ENCODE measurements at regions not wholly inside any gene's neighbourhood (a gene's known extent, or its start where the extent isn't known, plus 50 kb on each side); places are given as distances from the start of the nearest gene placed in this dataset.

- DNase-seq, result no peak
Observed at GRCh38 chr4:96189761-96190160, 349.9 kb downstream of the PDHA2 start.

- DNase-seq, result no peak
Observed at GRCh38 chr4:96193061-96193460, 353.2 kb downstream of the PDHA2 start.

- no peak for DNase-seq
Observed at GRCh38 chr4:96194993-96195392, 355.1 kb downstream of the PDHA2 start.

- no peak for DNase-seq
Observed at GRCh38 chr4:96205143-96205936, 365.4 kb downstream of the PDHA2 start.

- no peak for DNase-seq
Observed at GRCh38 chr4:96227515-96227914, 387.6 kb downstream of the PDHA2 start.

GRCh38 chr4:96228463-96228862 is 388.6 kb downstream of the PDHA2 start:
- DNase-seq, result no peak

GRCh38 chr4:96240041-96240440 is 400.1 kb downstream of the PDHA2 start:
- no peak for DNase-seq

GRCh38 chr4:96241819-96242218 is 401.9 kb downstream of the PDHA2 start:
- DNase-seq, result no peak

- no peak for DNase-seq
Observed at GRCh38 chr4:96247096-96247495, 407.2 kb downstream of the PDHA2 start.

- no peak for DNase-seq
Observed at GRCh38 chr4:96248225-96248624, 408.3 kb downstream of the PDHA2 start.

- DNase-seq, result no peak
Observed at GRCh38 chr4:96260064-96260682, 420.3 kb downstream of the PDHA2 start.

GRCh38 chr4:96262057-96262456 is 422.2 kb downstream of the PDHA2 start:
- no peak for DNase-seq

- DNase-seq, result no peak
Observed at GRCh38 chr4:96263291-96263690, 423.4 kb downstream of the PDHA2 start.

GRCh38 chr4:96264941-96265463 is 425.1 kb downstream of the PDHA2 start:
- no peak for DNase-seq

- DNase-seq, result no peak
Observed at GRCh38 chr4:96293806-96294205, 453.9 kb downstream of the PDHA2 start.

- no peak for DNase-seq
Observed at GRCh38 chr4:96295143-96295741, 455.3 kb downstream of the PDHA2 start.

- no peak for DNase-seq
Observed at GRCh38 chr4:96301715-96302114, 461.8 kb downstream of the PDHA2 start.

- no peak for DNase-seq
Observed at GRCh38 chr4:96305030-96305429, 465.1 kb downstream of the PDHA2 start.

GRCh38 chr4:96312046-96312685 is 472.3 kb downstream of the PDHA2 start:
- no peak for DNase-seq

GRCh38 chr4:96315815-96316214 is 475.9 kb downstream of the PDHA2 start:
- DNase-seq, result no peak

- no peak for DNase-seq
Observed at GRCh38 chr4:96316776-96317175, 476.9 kb downstream of the PDHA2 start.

- no peak for DNase-seq
Observed at GRCh38 chr4:96317891-96318290, 478.0 kb downstream of the PDHA2 start.

- DNase-seq, result no peak
Observed at GRCh38 chr4:96326846-96327245, 487.0 kb downstream of the PDHA2 start.
